HepG2 (cell line): ENCODE measurements at regions not wholly inside any gene's neighbourhood (a gene's known extent, or its start where the extent isn't known, plus 50 kb on each side); places are given as distances from the start of the nearest gene placed in this dataset.

Experiments
- CTCF ChIP-seq: sonication (generic); formaldehyde crosslinking; IDR thresholded peaks from 2 replicates; pipeline ENCODE4 v1.5.0; 2020; ENCODE audit warnings: mild to moderate bottlenecking, missing genetic modification reagents, moderate library complexity
- FOXP4 ChIP-seq: sonication (generic); formaldehyde crosslinking; IDR thresholded peaks from 2 replicates; pipeline ENCODE4 v1.4.0; 2020; ENCODE audit warnings: missing genetic modification reagents
- JUND ChIP-seq: sonication (generic); formaldehyde crosslinking; IDR thresholded peaks from 2 replicates; pipeline ENCODE4 v1.8.0; 2022; ENCODE audit warnings: mild to moderate bottlenecking, missing genetic modification reagents
- MATR3 ChIP-seq: sonication (generic); formaldehyde crosslinking; IDR thresholded peaks from 2 replicates; pipeline ENCODE4 v1.4.0; 2020; ENCODE audit warnings: missing genetic modification reagents
- MEIS2 ChIP-seq: sonication (generic); formaldehyde crosslinking; IDR thresholded peaks from 2 replicates; pipeline ENCODE4 v1.9.0; 2021; ENCODE audit warnings: mild to moderate bottlenecking, missing genetic modification reagents
- MYC ChIP-seq: sonication (generic); formaldehyde crosslinking; IDR thresholded peaks from 2 replicates; pipeline ENCODE4 v1.9.0; 2021; ENCODE audit warnings: missing genetic modification reagents, borderline replicate concordance
- NFAT5 ChIP-seq: sonication (generic); formaldehyde crosslinking; IDR thresholded peaks from 2 replicates; pipeline ENCODE4 v1.4.0; 2020; ENCODE audit warnings: missing genetic modification reagents
- PAF1 ChIP-seq: IDR thresholded peaks from 2 replicates; pipeline ENCODE4 v1.6.1; 2016; ENCODE audit warnings: missing genetic modification reagents, missing compliant biosample characterization
- PHB2 ChIP-seq: fragments of 450-650 bp; IDR thresholded peaks from 2 replicates; pipeline ENCODE4 v1.6.1; 2018; ENCODE audit not compliant: partially characterized antibody
- REST ChIP-seq, 2 experiments: IDR thresholded peaks; 2 replicates each; pipeline ENCODE4 v1.6.1; 2011 to 2012; ENCODE audit warnings: low read length in 2 of 2, borderline replicate concordance in 1 of 2, low read depth in 1 of 2, mild to moderate bottlenecking in 1 of 2, moderate library complexity in 1 of 2
- RFX5 ChIP-seq: IDR thresholded peaks from 2 replicates; pipeline ENCODE4 v1.6.1; 2011; ENCODE audit warnings: low read depth, low read length, improper control_type of control experiment
- TEAD3 ChIP-seq: optimal IDR thresholded peaks from 2 replicates; pipeline ENCODE3; 2016; ENCODE audit warnings: borderline replicate concordance
- ZNF121 ChIP-seq: sonication (generic); formaldehyde crosslinking; IDR thresholded peaks from 2 replicates; pipeline ENCODE4 v1.5.0; 2020; ENCODE audit warnings: mild to moderate bottlenecking, missing genetic modification reagents
- ZNF224 ChIP-seq: sonication (generic); formaldehyde crosslinking; IDR thresholded peaks from 2 replicates; pipeline ENCODE4 v1.5.0; 2020; ENCODE audit warnings: mild to moderate bottlenecking, missing genetic modification reagents
- ZNF281 ChIP-seq: sonication (generic); formaldehyde crosslinking; IDR thresholded peaks from 2 replicates; pipeline ENCODE4 v1.4.0; 2020; ENCODE audit warnings: missing genetic modification reagents, borderline replicate concordance

- TF ChIP-seq REST (IDR thresholded peaks at IDR 0.05; ENCODE audit: borderline replicate concordance in 1 of 2, low read depth in 1 of 2, low read length in 2 of 2) = no peak
- no peak for TF ChIP-seq TEAD3 (CRISPR knock-in tag)
- TF ChIP-seq RFX5 = no peak
- no peak for TF ChIP-seq NFAT5 (CRISPR knock-in tag)
- TF ChIP-seq FOXP4 (CRISPR knock-in tag) = peak; percentile 89
- TF ChIP-seq MATR3 (CRISPR knock-in tag) = no peak
- no peak for TF ChIP-seq ZNF224
- TF ChIP-seq CTCF (CRISPR knock-in tag) = no peak
- TF ChIP-seq JUND (CRISPR knock-in tag) = no peak
- TF ChIP-seq MYC (CRISPR knock-in tag) = no peak
- no peak for TF ChIP-seq PHB2
- no peak for TF ChIP-seq PAF1 (CRISPR knock-in tag)
- no peak for TF ChIP-seq ZNF121 (CRISPR knock-in tag)
- TF ChIP-seq ZNF281 (CRISPR knock-in tag) = no peak
- TF ChIP-seq MEIS2 (CRISPR knock-in tag) = no peak
These were observed 1413.1 kb upstream of the CDH6 start (continued) for GRCh38 chr5:29780401-29780800.
